ENCODE measurements at regions not wholly inside any gene's neighbourhood (a gene's known extent, or its start where the extent isn't known, plus 50 kb on each side); places are given as distances from the start of the nearest gene placed in this dataset.

GRCh38 chr20:57111028-57111373 is 155.4 kb downstream of the BMP7 start:
- no peak for DNase-seq

GRCh38 chr20:57112448-57112847 is 154.0 kb downstream of the BMP7 start:
- no peak for DNase-seq

DNA sequence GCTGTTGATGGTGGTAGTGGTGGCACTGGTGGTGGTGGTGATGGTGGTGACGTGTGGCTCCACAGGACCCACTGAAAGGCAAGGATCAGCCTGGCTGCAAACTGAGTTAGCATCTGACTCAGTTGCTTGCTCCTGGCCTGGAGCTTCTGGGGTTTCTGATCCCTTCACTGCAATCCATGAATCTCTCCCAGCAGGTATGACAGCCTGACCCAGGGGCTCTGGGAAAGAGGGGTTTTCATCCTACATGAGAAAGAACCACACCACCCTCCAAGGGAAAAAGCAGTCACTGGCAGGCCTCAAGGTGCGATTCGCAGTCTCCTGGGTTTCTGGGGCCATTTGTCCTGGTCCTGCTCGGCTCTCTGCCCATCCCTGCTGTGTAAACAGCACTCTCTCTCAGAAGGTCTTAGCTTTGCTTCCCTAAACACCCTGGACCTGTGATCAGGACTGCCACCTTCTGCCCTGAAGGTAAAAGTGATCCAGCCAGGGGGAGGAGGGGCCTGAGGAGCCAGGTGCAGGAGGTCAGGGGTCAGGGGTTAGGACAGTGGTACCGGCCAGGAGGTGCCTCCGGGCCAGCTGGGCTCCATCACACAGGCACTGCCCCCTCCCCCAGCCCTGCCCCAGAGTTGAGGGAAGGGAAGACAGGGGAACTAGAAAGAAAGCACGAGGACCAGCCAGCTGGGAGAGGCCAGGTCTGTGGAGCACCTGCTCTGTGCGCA is 152.0 kb downstream of the BMP7 start:
- DNase-seq, result no peak

- DNase-seq, result no peak
Measured at GRCh38 chr20:57117296-57117695, 149.1 kb downstream of the BMP7 start.

- DNase-seq, result no peak
Measured at GRCh38 chr20:57118107-57118769, 148.2 kb downstream of the BMP7 start.
